ENCODE measurements at regions not wholly inside any gene's neighbourhood (a gene's known extent, or its start where the extent isn't known, plus 50 kb on each side); places are given as distances from the start of the nearest gene placed in this dataset.
"Not testable (repeated sequence)": the region's sequence is repeated elsewhere in the genome, so short reads cannot be mapped to it uniquely, and the experiment has no call there.

DNA sequence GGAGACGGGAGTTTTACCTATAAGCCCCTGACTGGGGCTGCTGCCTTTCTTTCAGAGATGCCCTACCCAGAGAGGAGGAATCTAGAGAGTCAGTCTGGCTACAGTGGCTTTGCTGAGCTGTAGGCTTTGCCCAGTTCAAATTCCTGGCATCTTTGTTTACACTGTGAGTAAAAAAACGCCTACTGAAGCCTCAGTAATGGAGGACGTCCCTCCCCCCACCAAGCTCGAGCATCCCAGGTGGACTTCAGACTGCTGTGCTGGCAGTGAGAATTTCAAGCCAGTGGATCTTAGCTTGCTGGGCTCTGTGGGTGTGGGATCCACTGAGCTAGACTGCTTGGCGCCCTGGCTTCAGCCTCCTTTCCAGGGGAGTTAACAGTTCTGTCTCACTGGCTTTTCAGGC lies 237.1 kb upstream of the NT5E start:
- H3K79me1 ChIP-seq (replicated peaks; ENCODE audit: low read length, poor library complexity, severe bottlenecking); H2AFZ ChIP-seq (ENCODE audit: low read depth, low read length); H3K27me3 ChIP-seq (ENCODE audit: control insufficient read depth in 1 of 2, insufficient read depth in 1 of 2, low read length in 2 of 2); H3K36me3 ChIP-seq (ENCODE audit: control insufficient read depth in 1 of 2, insufficient read depth in 2 of 2, low read depth in 1 of 2, low read length in 2 of 2); H3K9ac ChIP-seq (ENCODE audit: low read length); H2AK5ac ChIP-seq (ENCODE audit: low read length, severe bottlenecking); H3K18ac ChIP-seq (ENCODE audit: low read depth in 1 of 2, low read length in 2 of 2); H3K23ac ChIP-seq (ENCODE audit: low read length in 2 of 2); H3K4me2 ChIP-seq (ENCODE audit: low read length, poor library complexity, severe bottlenecking); H3K4me1 ChIP-seq (ENCODE audit: control insufficient read depth, insufficient read depth, low read depth, low read length); DNase-seq; H4K91ac ChIP-seq (ENCODE audit: low read length); H2BK120ac ChIP-seq (ENCODE audit: low read depth, low read length); H3K4ac ChIP-seq (ENCODE audit: low read depth in 1 of 2, low read length in 2 of 2); H2BK5ac ChIP-seq (ENCODE audit: low read depth, low read length, poor library complexity, severe bottlenecking); H3K14ac ChIP-seq (ENCODE audit: low read length in 2 of 2); H3K27ac ChIP-seq (ENCODE audit: low read length, poor library complexity, severe bottlenecking); H4K8ac ChIP-seq (ENCODE audit: low read length); H3K4me3 ChIP-seq (ENCODE audit: insufficient read depth in 1 of 2, low read depth in 1 of 2, low read length in 2 of 2); H2BK15ac ChIP-seq (ENCODE audit: low read depth, poor library complexity, severe bottlenecking); H2BK12ac ChIP-seq (ENCODE audit: low read length in 2 of 2): not testable (repeated sequence)
- peaks cover 17% of the 10 kb centered on the region for H3K9me3 ChIP-seq (ENCODE audit: control insufficient read depth, low read length)
- WGBS, result 38% methylated on average over 4 of the region's 5 CpGs

DNA sequence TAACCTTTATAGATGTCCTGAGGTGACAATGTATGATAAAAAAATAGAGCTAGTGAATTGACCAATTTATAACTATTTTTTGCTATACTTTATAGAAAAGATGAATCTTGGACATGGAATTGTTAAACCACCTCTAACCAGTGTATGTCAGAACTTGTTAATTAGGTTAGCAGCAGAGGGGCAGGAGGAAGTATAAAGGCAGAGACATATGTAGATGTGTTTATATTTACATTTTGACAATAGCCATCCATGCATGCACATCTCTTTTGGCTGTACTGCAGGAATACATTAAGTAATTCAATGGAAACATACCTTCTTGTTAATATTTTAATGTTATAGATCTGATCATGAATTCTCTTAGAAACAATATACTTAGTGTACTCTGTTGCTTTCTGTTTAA lies 254.6 kb upstream of the NT5E start:
- DNase-seq, result no peak
- Histone ChIP-seq H3K27ac (ENCODE audit: low read length, poor library complexity, severe bottlenecking) (no peak overlapping the region), H3K4ac (ENCODE audit: low read depth in 1 of 2, low read length in 2 of 2) (no peak overlapping the region), H3K14ac (ENCODE audit: low read length in 2 of 2) (no peak overlapping the region), H2AFZ (ENCODE audit: low read depth, low read length) (no peak overlapping the region), H2BK12ac (ENCODE audit: low read length in 2 of 2) (no peak overlapping the region), H3K4me3 (ENCODE audit: insufficient read depth in 1 of 2, low read depth in 1 of 2, low read length in 2 of 2) (no peak overlapping the region), H3K9me3 (ENCODE audit: control insufficient read depth, low read length) (peaks cover 4% of the 10 kb centered on the region), H2BK5ac (ENCODE audit: low read depth, low read length, poor library complexity, severe bottlenecking) (no peak overlapping the region), H4K91ac (ENCODE audit: low read length) (no peak overlapping the region), H3K4me2 (ENCODE audit: low read length, poor library complexity, severe bottlenecking) (no peak overlapping the region), H3K23ac (ENCODE audit: low read length in 2 of 2) (no peak overlapping the region), H3K9ac (ENCODE audit: low read length) (no peak overlapping the region), H3K79me1 (replicated peaks; ENCODE audit: low read length, poor library complexity, severe bottlenecking) (no peaks in the 10 kb centered on the region), H4K8ac (ENCODE audit: low read length) (no peak overlapping the region), H2BK120ac (ENCODE audit: low read depth, low read length) (no peak overlapping the region), H3K36me3 (ENCODE audit: control insufficient read depth in 1 of 2, insufficient read depth in 2 of 2, low read depth in 1 of 2, low read length in 2 of 2) (no peaks in the 10 kb centered on the region), H2AK5ac (ENCODE audit: low read length, severe bottlenecking) (no peak overlapping the region), H3K18ac (ENCODE audit: low read depth in 1 of 2, low read length in 2 of 2) (no peak overlapping the region), H2BK15ac (ENCODE audit: low read depth, poor library complexity, severe bottlenecking) (no peak overlapping the region), H3K4me1 (ENCODE audit: control insufficient read depth, insufficient read depth, low read depth, low read length) (no peaks in the 10 kb centered on the region), H3K27me3 (ENCODE audit: control insufficient read depth in 1 of 2, insufficient read depth in 1 of 2, low read length in 2 of 2) (no peaks in the 10 kb centered on the region)

DNA sequence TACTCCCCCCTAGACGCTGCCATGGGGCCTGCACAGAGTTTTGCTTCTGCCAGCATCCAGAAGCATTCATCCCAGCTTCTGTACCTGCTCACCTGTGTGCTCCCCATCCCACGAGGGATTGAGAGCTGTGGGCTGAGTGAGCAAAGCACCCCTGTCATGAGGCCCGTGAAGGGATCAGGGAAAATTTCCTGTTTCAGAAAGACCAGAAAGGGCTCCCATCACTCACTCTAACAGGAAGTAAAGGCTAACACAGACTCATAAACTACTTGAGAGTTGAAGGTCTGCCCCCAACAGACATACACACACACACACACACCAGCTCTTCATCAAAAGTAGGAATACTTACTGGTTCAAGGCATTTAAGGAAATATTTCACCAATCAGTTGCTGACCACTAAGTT lies 256.5 kb upstream of the NT5E start:
- no peak overlapping the region for H3K4ac ChIP-seq (ENCODE audit: low read depth in 1 of 2, low read length in 2 of 2)
- peaks cover 4% of the 10 kb centered on the region for H3K9me3 ChIP-seq (ENCODE audit: control insufficient read depth, low read length)
- no peaks in the 10 kb centered on the region for H3K4me1 ChIP-seq (ENCODE audit: control insufficient read depth, insufficient read depth, low read depth, low read length)
- DNase-seq, result no peak
- no peak overlapping the region for H3K14ac ChIP-seq (ENCODE audit: low read length in 2 of 2)
- no peak overlapping the region for H3K18ac ChIP-seq (ENCODE audit: low read depth in 1 of 2, low read length in 2 of 2)
- no peak overlapping the region for H3K23ac ChIP-seq (ENCODE audit: low read length in 2 of 2)
- no peak overlapping the region for H3K4me3 ChIP-seq (ENCODE audit: insufficient read depth in 1 of 2, low read depth in 1 of 2, low read length in 2 of 2)
- H3K36me3 ChIP-seq (ENCODE audit: control insufficient read depth in 1 of 2, insufficient read depth in 2 of 2, low read depth in 1 of 2, low read length in 2 of 2), result no peaks in the 10 kb centered on the region
- H2BK12ac ChIP-seq (ENCODE audit: low read length in 2 of 2), result no peak overlapping the region
- H4K91ac ChIP-seq (ENCODE audit: low read length), result no peak overlapping the region
- whole genome bisulfite sequencing, result 56% methylated on average over 1 of the region's 3 CpGs
- no peak overlapping the region for H4K8ac ChIP-seq (ENCODE audit: low read length)
- no peak overlapping the region for H2BK15ac ChIP-seq (ENCODE audit: low read depth, poor library complexity, severe bottlenecking)
- H3K9ac ChIP-seq (ENCODE audit: low read length), result no peak overlapping the region
- H3K79me1 ChIP-seq (replicated peaks; ENCODE audit: low read length, poor library complexity, severe bottlenecking), result no peaks in the 10 kb centered on the region
- peak overlapping the region; percentile 54 for H2AK5ac ChIP-seq (ENCODE audit: low read length, severe bottlenecking)
- H2BK5ac ChIP-seq (ENCODE audit: low read depth, low read length, poor library complexity, severe bottlenecking), result no peak overlapping the region
- H3K4me2 ChIP-seq (ENCODE audit: low read length, poor library complexity, severe bottlenecking), result no peak overlapping the region
- H2AFZ ChIP-seq (ENCODE audit: low read depth, low read length), result no peak overlapping the region
- H2BK120ac ChIP-seq (ENCODE audit: low read depth, low read length), result no peak overlapping the region
- no peaks in the 10 kb centered on the region for H3K27me3 ChIP-seq (ENCODE audit: control insufficient read depth in 1 of 2, insufficient read depth in 1 of 2, low read length in 2 of 2)
- H3K27ac ChIP-seq (ENCODE audit: low read length, poor library complexity, severe bottlenecking), result no peak overlapping the region

DNA sequence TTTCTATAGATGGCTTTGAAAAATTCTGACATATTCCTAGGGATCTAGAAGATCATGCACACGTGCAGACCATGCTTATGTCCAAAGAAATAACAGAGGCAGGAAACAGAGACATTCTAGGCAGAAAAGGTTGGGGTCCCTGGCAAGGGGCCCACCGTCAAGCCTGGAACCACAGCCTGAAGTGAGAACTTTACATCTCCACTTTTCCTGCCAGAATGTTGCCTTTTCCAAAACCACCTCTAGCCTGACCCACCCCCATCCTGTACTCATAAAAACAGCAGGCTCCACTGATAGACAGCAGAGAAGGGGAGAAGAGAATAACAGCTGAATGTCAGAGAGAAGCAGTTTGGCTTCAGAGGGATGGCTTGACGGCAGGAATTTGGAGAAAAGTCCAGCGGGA lies 257.3 kb upstream of the NT5E start:
- Histone ChIP-seq H3K9ac (ENCODE audit: low read length) (peak overlapping the region; percentile 12), H3K4me1 (ENCODE audit: control insufficient read depth, insufficient read depth, low read depth, low read length) (peaks cover 2% of the 10 kb centered on the region), H2AFZ (ENCODE audit: low read depth, low read length) (no peak overlapping the region), H3K36me3 (ENCODE audit: control insufficient read depth in 1 of 2, insufficient read depth in 2 of 2, low read depth in 1 of 2, low read length in 2 of 2) (no peaks in the 10 kb centered on the region), H2BK12ac (ENCODE audit: low read length in 2 of 2) (no peak overlapping the region), H3K23ac (ENCODE audit: low read length in 2 of 2) (no peak overlapping the region), H4K8ac (ENCODE audit: low read length) (no peak overlapping the region), H3K18ac (ENCODE audit: low read depth in 1 of 2, low read length in 2 of 2) (no peak overlapping the region), H2AK5ac (ENCODE audit: low read length, severe bottlenecking) (no peak overlapping the region), H2BK5ac (ENCODE audit: low read depth, low read length, poor library complexity, severe bottlenecking) (no peak overlapping the region), H3K9me3 (ENCODE audit: control insufficient read depth, low read length) (peaks cover 4% of the 10 kb centered on the region), H3K27me3 (ENCODE audit: control insufficient read depth in 1 of 2, insufficient read depth in 1 of 2, low read length in 2 of 2) (no peaks in the 10 kb centered on the region), H3K27ac (ENCODE audit: low read length, poor library complexity, severe bottlenecking) (no peak overlapping the region), H4K91ac (ENCODE audit: low read length) (no peak overlapping the region), H2BK120ac (ENCODE audit: low read depth, low read length) (no peak overlapping the region), H3K14ac (ENCODE audit: low read length in 2 of 2) (no peak overlapping the region), H3K79me1 (replicated peaks; ENCODE audit: low read length, poor library complexity, severe bottlenecking) (no peaks in the 10 kb centered on the region), H3K4me2 (ENCODE audit: low read length, poor library complexity, severe bottlenecking) (no peak overlapping the region), H2BK15ac (ENCODE audit: low read depth, poor library complexity, severe bottlenecking) (no peak overlapping the region), H3K4me3 (ENCODE audit: insufficient read depth in 1 of 2, low read depth in 1 of 2, low read length in 2 of 2) (no peak overlapping the region), H3K4ac (ENCODE audit: low read depth in 1 of 2, low read length in 2 of 2) (no peak overlapping the region)
- no peak for DNase-seq
- WGBS, result 64% methylated on average over 4 of the region's 4 CpGs

All from mesenchymal stem cell (in vitro differentiated cells and primary cell).